Effector CD8-positive, alpha-beta T cell (primary cell): ENCODE measurements at regions not wholly inside any gene's neighbourhood (a gene's known extent, or its start where the extent isn't known, plus 50 kb on each side); places are given as distances from the start of the nearest gene placed in this dataset.

Source experiments
- DNase-seq: peaks from one replicate; lab custom pipeline; 2025; lab: John Stamatoyannopoulos, UW

- DNase-seq = no peak
Observed at GRCh38 chr14:97723819-97724218, 926.6 kb downstream of the VRK1 start.

DNA sequence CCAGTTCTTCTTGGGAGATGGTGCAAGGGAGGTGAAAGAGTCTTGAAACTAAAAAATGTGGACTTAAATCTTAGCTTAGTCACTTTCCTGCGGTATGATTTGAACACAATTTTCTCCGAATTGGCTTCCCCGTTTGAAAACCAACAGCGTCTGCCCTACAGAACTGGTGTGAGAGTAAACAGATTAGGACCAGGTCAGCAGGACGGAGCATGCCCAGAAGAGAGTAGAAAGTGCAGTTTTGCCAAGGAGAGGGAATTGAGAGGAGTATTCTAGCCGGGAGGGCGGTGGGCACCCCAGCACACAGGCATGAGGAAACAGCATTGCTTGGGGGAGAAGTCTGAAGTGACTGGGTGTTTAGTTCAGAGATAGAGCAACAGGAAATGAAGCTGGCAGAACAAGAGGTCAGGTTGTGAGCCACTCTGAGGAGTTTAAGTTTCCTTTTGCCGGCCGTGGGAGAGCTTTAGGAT, 927.1 kb downstream of the VRK1 start:
- no peak for DNase-seq

DNA sequence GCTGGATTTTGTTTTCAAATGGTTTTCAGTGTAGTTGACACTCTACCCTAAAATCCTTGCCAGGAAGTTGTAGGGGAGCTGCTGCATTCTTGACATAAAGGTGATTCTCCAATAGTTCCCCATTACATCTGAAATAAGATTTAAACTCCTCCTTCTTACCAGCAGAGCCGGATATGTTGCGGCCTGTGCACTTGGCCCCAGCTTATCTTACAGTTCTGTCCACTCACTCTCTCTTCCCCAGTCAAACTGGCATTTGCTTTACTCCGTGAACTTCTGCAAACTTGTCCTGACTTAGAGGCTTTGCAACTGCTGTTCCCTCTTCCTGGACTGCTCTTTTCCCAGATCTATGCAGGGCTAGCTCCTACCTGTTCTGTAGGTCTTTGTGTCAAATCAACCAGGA, 929.5 kb downstream of the VRK1 start:
- no peak for DNase-seq

DNA sequence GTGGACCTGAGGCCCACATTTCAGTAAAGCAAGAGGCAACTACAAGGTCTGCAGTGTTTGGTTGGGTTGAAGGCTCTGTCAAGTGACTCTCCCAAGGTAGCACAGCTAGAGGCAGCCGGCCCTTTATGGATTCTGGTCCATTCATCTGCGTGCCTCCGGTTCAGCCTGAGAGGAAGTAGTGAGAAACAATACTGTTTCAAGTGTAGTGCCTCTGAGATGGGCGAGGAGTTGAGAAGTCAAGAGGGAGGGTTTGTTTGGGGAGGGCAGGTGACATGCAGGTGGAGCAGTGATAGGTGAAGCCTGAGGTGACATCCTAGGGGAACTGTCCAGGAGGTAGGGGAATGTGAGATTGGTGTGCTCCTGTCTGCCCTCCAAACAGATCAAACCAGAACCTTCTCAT, 933.5 kb downstream of the VRK1 start:
- no peak for DNase-seq

- no peak for DNase-seq
Observed at GRCh38 chr14:97731800-97732199, 934.6 kb downstream of the VRK1 start.

DNA sequence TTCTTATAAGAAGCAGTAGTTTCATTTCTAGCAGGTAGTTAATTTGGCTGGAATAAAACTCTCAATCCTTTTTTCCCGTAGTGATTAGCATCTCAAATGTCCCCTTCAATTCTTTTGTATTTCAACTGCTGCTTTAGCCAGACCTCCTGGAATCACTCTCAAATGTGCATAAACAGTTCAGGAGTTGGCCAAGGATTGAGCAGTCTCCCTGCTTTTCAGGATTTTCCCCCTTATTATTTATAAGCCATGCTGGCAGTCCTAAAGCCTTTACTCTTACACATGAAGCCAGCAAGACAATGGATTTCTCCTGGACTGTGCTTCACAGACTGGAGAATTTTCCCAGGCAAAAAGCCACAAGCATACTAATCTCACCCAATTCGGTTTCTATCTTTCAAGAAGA, 950.1 kb downstream of the VRK1 start:
- no peak for DNase-seq

GRCh38 chr14:97748616-97749015, 951.4 kb downstream of the VRK1 start:
- DNase-seq = no peak

DNA sequence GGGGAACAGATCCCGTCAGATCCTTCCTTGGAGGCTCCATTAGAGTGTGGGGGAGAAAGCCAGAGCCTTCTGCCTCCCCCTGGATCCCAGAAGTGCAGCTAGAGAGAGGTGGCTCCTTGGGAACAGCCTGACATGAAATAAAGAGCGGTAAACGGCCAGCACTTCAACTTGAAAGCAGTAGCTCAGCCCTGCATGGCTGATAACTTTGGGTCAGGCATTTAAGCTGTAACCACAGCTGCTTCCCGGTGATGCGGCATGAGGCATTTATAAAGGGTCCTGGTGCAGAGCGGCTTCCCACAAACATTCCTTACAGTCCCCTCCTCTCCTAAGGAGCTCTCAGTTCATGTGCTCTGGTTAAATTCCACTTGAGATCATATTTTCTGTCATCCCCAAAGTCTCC, 960.3 kb downstream of the VRK1 start:
- no peak for DNase-seq

DNA sequence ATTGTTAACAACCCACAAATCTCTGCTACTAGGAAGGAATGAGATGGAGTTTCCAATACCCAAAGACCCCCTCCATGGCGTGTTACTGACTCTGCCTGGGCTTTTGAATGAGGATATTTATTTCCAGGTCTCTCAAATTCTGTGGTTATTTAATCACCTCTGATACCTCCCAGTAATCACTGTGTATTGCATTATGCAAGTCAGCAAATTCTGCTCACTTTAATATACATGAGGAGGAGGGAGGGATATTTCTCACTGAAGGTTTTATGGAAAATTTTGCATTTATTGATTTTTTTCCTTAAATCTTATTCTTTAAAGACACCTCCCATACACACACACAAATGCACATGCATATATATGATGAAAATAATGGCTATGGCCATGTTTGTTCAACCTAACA, 962.9 kb downstream of the VRK1 start:
- no peak for DNase-seq

- no peak for DNase-seq
Observed at GRCh38 chr14:97762386-97762785, 965.2 kb downstream of the VRK1 start.

- no peak for DNase-seq
Observed at GRCh38 chr14:97771340-97772045, 974.3 kb downstream of the VRK1 start.

DNA sequence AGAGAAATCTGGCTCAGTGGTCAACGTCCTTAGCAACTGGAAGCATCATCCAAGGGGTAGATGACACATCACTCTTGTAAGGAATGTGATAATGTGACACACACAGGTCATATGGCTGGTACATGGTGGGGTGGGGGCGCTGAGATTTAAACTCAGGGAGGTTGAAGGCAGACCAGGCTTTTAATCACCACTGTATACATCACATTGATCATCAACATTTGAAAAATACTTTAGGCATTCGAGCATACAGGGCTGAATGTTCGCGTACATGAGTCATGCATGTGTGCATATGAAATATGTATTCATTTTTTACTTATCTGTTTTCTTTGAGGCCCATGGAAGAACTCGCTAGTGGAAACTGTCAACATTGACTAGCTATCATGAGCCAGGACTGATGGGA, 976.4 kb downstream of the VRK1 start:
- DNase-seq = no peak

DNA sequence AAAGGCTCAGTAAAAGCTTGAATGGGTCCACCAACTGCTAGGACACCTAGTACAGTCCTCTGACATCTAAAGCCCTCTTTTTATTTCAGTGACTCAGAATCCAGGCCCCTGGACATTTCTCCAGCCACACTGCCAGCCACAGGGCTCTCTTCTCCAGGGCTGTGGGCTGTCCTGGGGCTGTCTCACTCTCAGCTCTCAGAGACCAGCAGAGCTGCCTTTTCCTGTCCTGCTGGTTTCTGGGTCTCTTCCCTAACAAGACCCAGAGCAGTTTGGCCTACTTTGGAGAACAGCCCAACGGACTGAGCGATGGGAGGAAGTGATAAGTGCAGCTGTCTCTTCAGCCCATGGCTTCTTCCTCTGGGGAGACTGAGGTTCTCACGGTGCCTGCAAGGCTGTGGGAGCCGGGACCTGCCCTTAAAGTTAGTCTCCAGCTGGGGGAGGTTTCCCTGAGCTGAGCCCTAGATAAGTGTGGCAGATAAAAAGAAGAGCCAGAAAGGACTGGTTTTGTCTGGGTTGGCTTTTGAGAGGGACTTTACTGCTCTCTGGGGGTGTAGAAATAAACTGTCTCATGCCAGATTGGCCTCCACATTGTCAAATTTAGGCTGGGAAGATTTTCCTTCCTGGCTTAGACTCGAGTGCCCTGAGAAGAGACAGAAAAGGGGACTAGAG, 979.8 kb downstream of the VRK1 start:
- no peak for DNase-seq

- DNase-seq = no peak
Observed at GRCh38 chr14:97777622-97778355, 980.6 kb downstream of the VRK1 start.

DNA sequence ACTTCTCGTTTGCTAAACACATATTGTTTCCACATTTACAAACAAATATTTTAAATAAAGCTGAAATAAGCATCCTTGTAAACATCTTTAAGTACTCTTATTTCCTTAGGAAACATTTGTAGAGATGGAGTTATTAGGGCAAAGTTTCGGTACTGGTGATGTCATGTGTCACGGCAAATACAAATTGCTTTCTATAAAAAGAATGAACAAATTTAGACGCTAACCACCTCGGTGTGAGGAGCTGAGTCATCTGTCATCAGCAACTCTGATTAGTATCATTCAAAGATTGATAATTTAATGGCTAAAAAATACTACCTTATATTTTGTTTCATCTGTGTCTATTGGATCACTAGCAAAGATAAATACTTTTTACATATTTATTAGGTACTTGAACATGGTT, 982.0 kb downstream of the VRK1 start:
- DNase-seq = no peak

- DNase-seq = no peak
Observed at GRCh38 chr14:97780804-97781203, 983.6 kb downstream of the VRK1 start.

DNA sequence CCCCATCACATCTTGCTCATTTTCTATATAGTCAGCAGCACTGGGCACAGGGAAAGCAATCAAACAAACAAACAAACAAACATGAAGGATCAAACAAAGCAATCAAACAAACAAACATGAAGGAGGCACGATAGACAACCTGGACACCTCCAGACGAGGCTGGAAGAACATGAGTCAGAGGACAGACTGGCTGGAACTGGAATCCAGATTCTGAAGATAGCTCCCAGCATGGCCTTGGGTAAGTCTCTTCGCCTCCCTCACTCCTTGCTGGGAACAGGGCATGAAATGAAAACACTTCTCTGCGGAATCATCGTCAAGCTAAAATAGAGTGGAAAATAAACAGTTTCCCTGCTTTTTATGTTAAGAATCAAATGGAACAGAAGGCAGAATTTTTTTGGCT, 984.8 kb downstream of the VRK1 start:
- no peak for DNase-seq

DNA sequence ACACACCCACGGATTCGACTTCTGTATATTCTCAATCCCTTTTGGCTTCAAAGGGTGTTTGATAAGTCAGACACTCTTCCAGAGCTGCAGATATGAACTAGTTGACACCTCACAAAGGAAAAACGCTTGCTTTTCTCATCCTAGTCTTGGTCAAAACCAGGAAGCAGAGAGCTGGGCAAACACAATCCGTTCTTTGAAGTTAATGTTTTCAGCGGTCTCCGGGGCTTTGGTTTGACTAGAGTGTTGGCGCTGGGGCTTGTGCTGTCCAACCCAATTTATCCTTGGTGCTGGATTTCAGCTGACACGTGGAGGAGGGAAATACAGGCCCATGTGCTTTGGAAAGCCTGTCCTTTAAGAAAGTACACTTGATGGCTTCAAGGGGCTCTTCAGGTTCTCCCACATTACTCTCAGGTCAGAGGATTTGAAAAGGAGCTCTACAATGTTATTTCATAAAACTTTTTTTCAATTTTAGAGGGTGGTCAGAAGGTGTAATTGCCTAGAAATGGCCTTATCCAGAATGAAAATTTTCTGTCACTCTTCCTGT, 985.8 kb downstream of the VRK1 start:
- no peak for DNase-seq

DNA sequence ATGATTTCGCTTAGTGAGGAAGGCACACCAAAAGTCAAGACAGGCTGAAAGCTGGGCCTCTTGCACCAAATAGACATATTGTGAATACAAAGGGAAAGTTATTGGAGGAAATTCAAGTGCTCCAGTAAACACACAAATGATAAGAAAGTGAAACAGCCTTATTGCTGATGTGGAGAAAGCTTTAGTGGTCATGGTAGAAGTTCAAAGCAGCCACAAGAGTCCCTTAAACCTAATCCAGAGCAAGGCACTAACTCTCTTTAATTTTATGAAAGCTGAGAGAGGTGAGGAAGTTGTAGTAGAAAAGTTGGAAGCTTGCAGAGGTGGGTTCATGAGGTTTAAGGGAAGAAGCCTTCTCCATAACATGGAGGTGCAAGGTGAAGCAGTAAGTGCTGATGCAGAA, 988.3 kb downstream of the VRK1 start:
- DNase-seq = no peak

DNA sequence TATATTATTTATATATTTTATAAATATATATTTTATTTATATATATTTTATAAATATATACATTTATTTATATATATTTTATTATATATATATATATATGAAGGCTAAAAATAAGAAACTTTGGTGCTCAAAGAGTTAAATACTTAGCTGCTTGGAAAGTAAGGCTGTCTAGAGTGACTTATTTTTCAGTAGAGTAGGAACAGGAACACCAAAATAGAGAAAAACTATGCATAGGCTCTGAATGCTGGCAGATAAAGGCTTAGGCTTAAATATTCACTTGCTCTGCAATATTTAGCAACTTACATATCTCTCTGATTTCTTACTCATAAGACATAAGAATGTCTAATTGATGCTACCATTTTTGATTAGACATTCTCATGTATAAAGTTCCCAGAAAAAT, 991.2 kb downstream of the VRK1 start:
- DNase-seq = no peak

- DNase-seq = no peak
Observed at GRCh38 chr14:97788846-97789526, 991.8 kb downstream of the VRK1 start.

GRCh38 chr14:97791072-97791471, 993.9 kb downstream of the VRK1 start:
- DNase-seq = no peak
